CD4-positive, alpha-beta T cell (primary cell): ENCODE measurements at regions not wholly inside any gene's neighbourhood (a gene's known extent, or its start where the extent isn't known, plus 50 kb on each side); places are given as distances from the start of the nearest gene placed in this dataset.

Experiments
- ATAC-seq: fragments of 200-7000 bp; cut with Tn5 transposase; one replicate; pipeline ENCODE4 v1.10.0; 2022; ENCODE audit warnings: mild to moderate bottlenecking; ENCODE audit not compliant: poor library complexity
- CTCF ChIA-PET: fragments of 350-600 bp; sonication (Branson Sonifier 250); formaldehyde crosslinking; loops from one replicate; lab custom pipeline; 2021; ENCODE audit warnings: antibody characterized with exemption, inconsistent platforms; lab: Charles Lee
- POLR2A ChIA-PET: fragments of 350-600 bp; sonication (Branson Sonifier 250); formaldehyde crosslinking; loops from one replicate; lab custom pipeline; 2021; ENCODE audit warnings: antibody characterized with exemption, inconsistent platforms; lab: Charles Lee
- DNase-seq, 14 experiments: peaks; one replicate each; pipeline ENCODE4 v3.0.0-alpha.2; 2013 to 2020; ENCODE audit warnings: mixed read lengths in 2 of 14
- H3K27ac ChIP-seq, 2 donors: one replicate each; pipeline versions ENCODE4 v1.5.1 to v1.7.0; 2013; ENCODE audit warnings: low read length in 2 of 2, low read depth in 1 of 2, mild to moderate bottlenecking in 1 of 2
- H3K27me3 ChIP-seq, 2 experiments: 1 replicate in 1 of 2; 2 replicates in 1 of 2; pipeline versions ENCODE4 v1.6.1 to v1.7.0; 2013; ENCODE audit warnings: low read length in 2 of 2, control low read depth in 1 of 2, mild to moderate bottlenecking in 1 of 2, moderate library complexity in 1 of 2; ENCODE audit not compliant: insufficient read depth in 2 of 2, control insufficient read depth in 1 of 2
- H3K36me3 ChIP-seq: one replicate; pipeline ENCODE4 v1.6.1; 2013; ENCODE audit warnings: low read length, control low read depth; ENCODE audit not compliant: insufficient read depth
- H3K4me1 ChIP-seq: one replicate; pipeline ENCODE4 v1.6.1; 2013; ENCODE audit warnings: low read length, control low read depth; ENCODE audit not compliant: insufficient read depth
- H3K4me3 ChIP-seq: one replicate; pipeline ENCODE4 v1.5.1; 2013; ENCODE audit warnings: mild to moderate bottlenecking, low read length, moderate library complexity
- H3K9me3 ChIP-seq, 2 experiments: 1 replicate in 1 of 2; 2 replicates in 1 of 2; pipeline versions ENCODE4 v1.6.1 to v1.7.0; 2013; ENCODE audit warnings: low read length in 2 of 2, mild to moderate bottlenecking in 2 of 2, control low read depth in 1 of 2, moderate library complexity in 1 of 2; ENCODE audit not compliant: control insufficient read depth in 1 of 2, insufficient read depth in 1 of 2
- H3K27ac Mint-ChIP-seq: one replicate; pipeline ENCODE4 v1.8.0; 2020; ENCODE audit warnings: mixed read lengths
- H3K27me3 Mint-ChIP-seq: one replicate; pipeline ENCODE4 v1.8.0; 2021; ENCODE audit warnings: mixed read lengths
- H3K36me3 Mint-ChIP-seq: one replicate; pipeline ENCODE4 v1.8.0; 2021; ENCODE audit warnings: low read depth, mixed read lengths
- H3K4me1 Mint-ChIP-seq: one replicate; pipeline ENCODE4 v1.8.0; 2021; ENCODE audit warnings: low read depth, mixed read lengths
- H3K4me3 Mint-ChIP-seq: one replicate; pipeline ENCODE4 v1.8.0; 2020; ENCODE audit warnings: mild to moderate bottlenecking, mixed read lengths
- H3K9me3 Mint-ChIP-seq: one replicate; pipeline ENCODE4 v1.8.0; 2020; ENCODE audit warnings: mixed read lengths
- CTCF ChIP-seq: fragments of 200-600 bp; IDR thresholded peaks from one replicate; pipeline ENCODE4 v1.8.0; 2022; ENCODE audit warnings: antibody characterized with exemption, mild to moderate bottlenecking
- intact Hi-C, 2 experiments: fragments of 100-400 bp; cut with DNase I in 1 of 2; cut with micrococcal nuclease in 1 of 2; formaldehyde crosslinking; loops; one replicate each; pipeline versions ENCODE4 v1.15.1 to v1.9.0; 2023 to 2025; cut with DNase I, micrococcal nuclease

GRCh38 chr10:36533861-36534260 is 591.5 kb upstream of the ANKRD30A start:
- no peak overlapping the region for H3K27ac ChIP-seq
- CTCF ChIA-PET = interaction anchor here (1.2 kb wide), 1 partner anchor 21 kb away, joined by 3 read pairs; no protein-coding TSS in a partner anchor
- H3K4me1 ChIP-seq = no peaks in the 10 kb centered on the region
- Mint-ChIP-seq H3K4me1 (no peaks in the 10 kb centered on the region), H3K27ac (no peak overlapping the region), H3K4me3 (no peak overlapping the region), H3K36me3 (no peaks in the 10 kb centered on the region), H3K27me3 (no peaks in the 10 kb centered on the region), H3K9me3 (no peaks in the 10 kb centered on the region)
- intact Hi-C loops = loop anchor here in 1 of 2 experiments (10.0 kb wide), 1 partner anchor 51 kb away; no protein-coding TSS in a partner anchor
- H3K9me3 ChIP-seq = peaks cover 0 to 13% of the 10 kb centered on the region in 2 experiments
- ATAC-seq = no peak
- no peaks in the 10 kb centered on the region for H3K27me3 ChIP-seq
- POLR2A ChIA-PET = no interaction called here
- no peaks in the 10 kb centered on the region for H3K36me3 ChIP-seq
- no peak overlapping the region for H3K4me3 ChIP-seq
- TF ChIP-seq CTCF = no peak
- no peak for DNase-seq

GRCh38 chr10:36533316-36533715 is 592.1 kb upstream of the ANKRD30A start:
- intact Hi-C loops = loop anchor here in 1 of 2 experiments (10.0 kb wide), 1 partner anchor 51 kb away; no protein-coding TSS in a partner anchor
- DNase-seq (no peak), ATAC-seq (no peak)
- ChIA-PET POLR2A (no interaction called here), CTCF (no interaction called here)
- Histone ChIP-seq H3K27ac (no peak overlapping the region), H3K27me3 (no peaks in the 10 kb centered on the region), H3K4me1 (no peaks in the 10 kb centered on the region), H3K9me3 (peaks cover 0 to 13% of the 10 kb centered on the region in 2 experiments), H3K4me3 (no peak overlapping the region), H3K36me3 (no peaks in the 10 kb centered on the region)
- TF ChIP-seq CTCF = no peak
- Mint-ChIP-seq H3K9me3 (peaks cover 3% of the 10 kb centered on the region), H3K27ac (no peak overlapping the region), H3K27me3 (no peaks in the 10 kb centered on the region), H3K4me1 (no peaks in the 10 kb centered on the region), H3K4me3 (no peak overlapping the region), H3K36me3 (no peaks in the 10 kb centered on the region)

DNA sequence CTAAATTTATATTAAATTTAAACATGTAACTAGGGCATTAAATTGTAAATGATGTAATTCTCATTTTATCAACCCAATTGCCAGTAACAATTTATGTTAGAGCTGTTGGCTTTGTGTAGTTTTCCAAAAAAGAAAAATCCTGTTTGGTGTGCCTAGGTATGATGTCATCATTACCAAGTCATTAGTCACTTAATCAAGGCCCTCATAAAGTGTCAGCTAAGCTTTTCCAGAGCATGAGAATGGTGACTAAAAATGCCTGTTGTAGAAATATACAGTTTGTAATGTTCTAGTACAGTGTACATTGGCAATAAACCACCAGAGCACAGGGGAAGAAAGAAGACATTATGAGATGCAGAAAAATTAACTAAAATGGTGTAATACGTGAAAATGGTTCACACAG is 593.8 kb upstream of the ANKRD30A start:
- Histone ChIP-seq H3K4me3 (no peak overlapping the region), H3K9me3 (peaks cover 0 to 10% of the 10 kb centered on the region in 2 experiments), H3K4me1 (no peaks in the 10 kb centered on the region), H3K36me3 (no peaks in the 10 kb centered on the region), H3K27me3 (no peaks in the 10 kb centered on the region), H3K27ac (no peak overlapping the region)
- Mint-ChIP-seq H3K9me3 (peaks cover 3% of the 10 kb centered on the region), H3K4me3 (no peak overlapping the region), H3K27ac (no peak overlapping the region), H3K36me3 (no peaks in the 10 kb centered on the region), H3K27me3 (no peaks in the 10 kb centered on the region), H3K4me1 (no peaks in the 10 kb centered on the region)
- POLR2A ChIA-PET = no interaction called here
- DNase-seq = no peak
- ATAC-seq = no peak
- no peak for TF ChIP-seq CTCF
- CTCF ChIA-PET = no interaction called here
- intact Hi-C loops = loop anchor here in 1 of 2 experiments (10.0 kb wide), 1 partner anchor 53 kb away; no protein-coding TSS in a partner anchor
